Cardiac fibroblast (primary cell): ENCODE measurements at regions not wholly inside any gene's neighbourhood (a gene's known extent, or its start where the extent isn't known, plus 50 kb on each side); places are given as distances from the start of the nearest gene placed in this dataset.

ENCODE experiments used
- DNase-seq, 2 donors: peaks; one replicate each; pipeline versions ENCODE4 v3.0.0 to v3.0.0-alpha.2; 2010; ENCODE audit warnings: low read depth in 2 of 2
- H3K4me3 ChIP-seq, 2 donors: replicated peaks in 1 of 2; 1 replicate in 1 of 2; 2 replicates in 1 of 2; pipeline ENCODE4 v1.5.1; 2011; ENCODE audit warnings: low read depth in 2 of 2, low read length in 2 of 2, mild to moderate bottlenecking in 2 of 2, moderate library complexity in 1 of 2
- CTCF ChIP-seq: IDR thresholded peaks from one replicate; pipeline ENCODE4 v1.5.1; 2011; ENCODE audit warnings: low read depth, mild to moderate bottlenecking, low read length, inconsistent platforms

DNA sequence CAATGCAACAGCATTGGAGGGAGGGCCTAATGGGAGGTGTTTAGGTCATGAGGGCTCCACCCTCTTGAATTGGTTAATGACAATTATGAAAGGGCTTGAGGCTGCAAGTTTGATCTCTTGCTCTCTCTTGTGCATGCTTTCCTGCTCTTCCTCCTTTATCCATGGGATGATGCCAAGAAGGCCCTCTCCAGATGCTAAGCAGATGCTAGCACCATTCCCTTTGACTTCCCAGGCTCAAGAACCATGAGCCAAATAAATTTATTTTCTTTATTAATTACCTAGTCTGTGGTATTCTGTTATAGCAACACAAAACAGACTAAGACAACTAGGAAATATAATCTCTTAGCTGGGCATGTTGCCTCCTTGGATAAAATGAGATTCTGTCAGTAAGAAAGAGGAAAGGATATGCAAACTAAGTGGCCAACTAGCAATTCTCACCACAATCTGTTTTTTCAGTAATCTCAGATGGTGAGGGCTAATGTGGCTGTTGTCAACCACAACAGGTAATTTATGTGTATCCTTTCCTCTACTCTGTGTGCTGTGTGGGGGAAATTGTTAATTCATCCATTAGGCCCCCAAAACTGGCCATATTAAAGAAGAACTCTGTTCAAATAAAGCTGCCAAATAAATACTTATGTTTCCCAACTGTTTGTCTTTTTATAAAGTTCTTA is 269.1 kb upstream of the CD180 start:
- no peak for DNase-seq
- no peak overlapping the region for H3K4me3 ChIP-seq
- no peak for TF ChIP-seq CTCF

GRCh38 chr5:67462147-67462546 is 265.5 kb upstream of the CD180 start:
- TF ChIP-seq CTCF = no peak
- no peak overlapping the region for H3K4me3 ChIP-seq
- DNase-seq = no peak

- TF ChIP-seq CTCF = no peak
- no peak overlapping the region for H3K4me3 ChIP-seq
- no peak for DNase-seq
These were observed 262.7 kb upstream of the CD180 start for GRCh38 chr5:67459253-67459652.

- TF ChIP-seq CTCF = no peak
- no peak for DNase-seq
- H3K4me3 ChIP-seq = no peak overlapping the region
These were observed 259.4 kb upstream of the CD180 start for GRCh38 chr5:67455970-67456369.

- no peak for DNase-seq
- TF ChIP-seq CTCF = no peak
- no peak overlapping the region for H3K4me3 ChIP-seq
These were observed 258.5 kb upstream of the CD180 start for GRCh38 chr5:67454957-67455561.

- no peak overlapping the region for H3K4me3 ChIP-seq
- DNase-seq = peak; percentile 22 to 38
- TF ChIP-seq CTCF = no peak
These were observed 256.7 kb upstream of the CD180 start for GRCh38 chr5:67453111-67453905.
